Right cardiac atrium (tissue), 5 donors: ENCODE measurements at regions not wholly inside any gene's neighbourhood (a gene's known extent, or its start where the extent isn't known, plus 50 kb on each side); places are given as distances from the start of the nearest gene placed in this dataset.

Experiments
- ATAC-seq, 2 donors: fragments of 200-7000 bp; cut with Tn5 transposase; one replicate each; pipeline versions ENCODE4 v1.8.0 to v1.9.1; 2020; ENCODE audit warnings: moderate library complexity in 2 of 2, mild to moderate bottlenecking in 1 of 2
- DNase-seq, 3 donors: peaks; one replicate each; pipeline ENCODE4 v3.0.0-alpha.2; 2020
- H3K27ac ChIP-seq: one replicate; pipeline ENCODE4 v1.5.1; 2013; ENCODE audit warnings: mild to moderate bottlenecking, low read length, control low read depth, moderate library complexity
- H3K27me3 ChIP-seq: one replicate; pipeline ENCODE4 v1.6.1; 2013; ENCODE audit not compliant: control insufficient read depth, insufficient read depth
- H3K4me1 ChIP-seq: one replicate; pipeline ENCODE4 v1.6.1; 2013; ENCODE audit warnings: low read length; ENCODE audit not compliant: control insufficient read depth, insufficient read depth
- H3K4me3 ChIP-seq: one replicate; pipeline ENCODE4 v1.5.1; 2013; ENCODE audit warnings: low read length, control low read depth
- H3K9me3 ChIP-seq: one replicate; pipeline ENCODE4 v1.6.1; 2013; ENCODE audit warnings: low read length; ENCODE audit not compliant: control insufficient read depth
- WGBS: extraction: QIAGEN DNeasy Blood & Tissue Kit; methylation state at CpG from one replicate; pipeline ENCODE4 v1.1.7; 2013; 5-methylcytosine and 5-hydroxymethylcytosine counted together
- intact Hi-C, 4 donors: fragments of 100-400 bp; cut with DNase I; formaldehyde crosslinking; loops; one replicate each; pipeline versions ENCODE4 v1.11.0 to v1.14.0; 2022 to 2023
- donor health status: healthy with polysubstance abuse.
- donor health status: DM: no; HTN: yes; CAD: no.
- donor health status: DM: no; HTN: no; CAD: no.
- donor health status: DM: no; HTN: yes; CAD: no; lungs with severe emphysema.
- donor health status: DM: yes; HTN: yes; CAD: no.

- intact Hi-C loops, result no loop called here
- no peaks in the 10 kb centered on the region for H3K27me3 ChIP-seq
- ATAC-seq (no peak), DNase-seq (no peak)
- 3% methylated on average over 10 of the region's 10 CpGs for WGBS
- H3K9me3 ChIP-seq, result no peaks in the 10 kb centered on the region
- H3K4me1 ChIP-seq, result peaks cover 3% of the 10 kb centered on the region
- H3K27ac ChIP-seq, result no peak overlapping the region
- peak overlapping the region; percentile 30 for H3K4me3 ChIP-seq
Observed at GRCh38 chr11:43556612-43557375, 123.7 kb upstream of the HSD17B12 start.

GRCh38 chr11:43557553-43558110 lies 122.9 kb upstream of the HSD17B12 start:
- H3K4me3 ChIP-seq, result no peak overlapping the region
- H3K4me1 ChIP-seq, result peaks cover 3% of the 10 kb centered on the region
- 2% methylated on average over 13 of the region's 13 CpGs for WGBS
- no peak overlapping the region for H3K27ac ChIP-seq
- ATAC-seq (peak; percentile 25 to 37), DNase-seq (no peak)
- intact Hi-C loops, result no loop called here
- H3K27me3 ChIP-seq, result no peaks in the 10 kb centered on the region
- no peaks in the 10 kb centered on the region for H3K9me3 ChIP-seq

- no peak for ATAC-seq
- peaks cover 3% of the 10 kb centered on the region for H3K4me1 ChIP-seq
- no peak for DNase-seq
- no peak overlapping the region for H3K27ac ChIP-seq
- H3K9me3 ChIP-seq, result no peaks in the 10 kb centered on the region
- no peak overlapping the region for H3K4me3 ChIP-seq
- H3K27me3 ChIP-seq, result peaks cover under 1% of the 10 kb centered on the region
- intact Hi-C loops, result no loop called here
- whole genome bisulfite sequencing, result 7% methylated on average over 5 of the region's 5 CpGs
Observed at GRCh38 chr11:43558146-43558545, 122.4 kb upstream of the HSD17B12 start.

GRCh38 chr11:43558556-43559127 lies 121.9 kb upstream of the HSD17B12 start:
- Histone ChIP-seq H3K9me3 (no peaks in the 10 kb centered on the region), H3K27ac (no peak overlapping the region), H3K27me3 (peaks cover 2% of the 10 kb centered on the region), H3K4me1 (peaks cover 3% of the 10 kb centered on the region), H3K4me3 (no peak overlapping the region)
- no peak for DNase-seq
- WGBS, result 15% methylated on average over 8 of the region's 8 CpGs
- intact Hi-C loops, result no loop called here
- ATAC-seq, result no peak

GRCh38 chr11:43561832-43562231 lies 118.7 kb upstream of the HSD17B12 start:
- 68% methylated on average over 3 of the region's 3 CpGs for WGBS
- DNase-seq (no peak), ATAC-seq (no peak)
- Histone ChIP-seq H3K27me3 (peaks cover 2% of the 10 kb centered on the region), H3K9me3 (no peaks in the 10 kb centered on the region), H3K4me1 (peaks cover 3% of the 10 kb centered on the region), H3K27ac (no peak overlapping the region), H3K4me3 (no peak overlapping the region)
- intact Hi-C loops, result no loop called here

GRCh38 chr11:43567396-43567975 lies 113.1 kb upstream of the HSD17B12 start:
- no peak for DNase-seq
- Histone ChIP-seq H3K4me3 (no peak overlapping the region), H3K4me1 (no peaks in the 10 kb centered on the region), H3K9me3 (no peaks in the 10 kb centered on the region), H3K27me3 (peaks cover 2% of the 10 kb centered on the region), H3K27ac (no peak overlapping the region)
- 17% methylated on average over 5 of the region's 5 CpGs for WGBS
- ATAC-seq, result peak; percentile 33 to 41
- intact Hi-C loops, result no loop called here

- peaks cover 2% of the 10 kb centered on the region for H3K4me1 ChIP-seq
- ATAC-seq (no peak), DNase-seq (no peak)
- 12% methylated on average over 6 of the region's 6 CpGs for WGBS
- H3K27ac ChIP-seq, result no peak overlapping the region
- H3K27me3 ChIP-seq, result no peaks in the 10 kb centered on the region
- intact Hi-C loops, result loop anchor here in 1 of 4 donors (10.0 kb wide), 1 partner anchor 272 kb away; no protein-coding TSS in a partner anchor
- H3K4me3 ChIP-seq, result no peak overlapping the region
- H3K9me3 ChIP-seq, result no peaks in the 10 kb centered on the region
Observed at GRCh38 chr11:43573233-43573632, 107.3 kb upstream of the HSD17B12 start.

- ATAC-seq (peak; percentile 64 to 75), DNase-seq (no peak)
- no peak overlapping the region for H3K4me3 ChIP-seq
- H3K27me3 ChIP-seq, result no peaks in the 10 kb centered on the region
- intact Hi-C loops, result loop anchor here in 1 of 4 donors (10.0 kb wide), 1 partner anchor 271 kb away; no protein-coding TSS in a partner anchor
- peaks cover 2% of the 10 kb centered on the region for H3K4me1 ChIP-seq
- H3K9me3 ChIP-seq, result no peaks in the 10 kb centered on the region
- peak overlapping the region; percentile 5 for H3K27ac ChIP-seq
- WGBS, result 32% methylated on average over 5 of the region's 5 CpGs
Observed at GRCh38 chr11:43573873-43574272, 106.7 kb upstream of the HSD17B12 start.

GRCh38 chr11:43574411-43574810 lies 106.1 kb upstream of the HSD17B12 start:
- H3K9me3 ChIP-seq, result no peaks in the 10 kb centered on the region
- no peak overlapping the region for H3K4me3 ChIP-seq
- no peaks in the 10 kb centered on the region for H3K27me3 ChIP-seq
- 5% methylated on average over 1 of the region's 1 CpG for WGBS
- DNase-seq (no peak), ATAC-seq (no peak)
- intact Hi-C loops, result loop anchor here in 1 of 4 donors (10.0 kb wide), 1 partner anchor 270 kb away; no protein-coding TSS in a partner anchor
- H3K4me1 ChIP-seq, result peaks cover 2% of the 10 kb centered on the region
- peak overlapping the region; percentile 5 for H3K27ac ChIP-seq

- H3K27me3 ChIP-seq, result no peaks in the 10 kb centered on the region
- intact Hi-C loops, result loop anchor here in 1 of 4 donors (10.0 kb wide), 1 partner anchor 270 kb away; no protein-coding TSS in a partner anchor
- H3K4me3 ChIP-seq, result peak overlapping the region; percentile 1
- peak; percentile 32 to 63 (median 61) for DNase-seq
- H3K9me3 ChIP-seq, result no peaks in the 10 kb centered on the region
- H3K4me1 ChIP-seq, result peaks cover 5% of the 10 kb centered on the region
- H3K27ac ChIP-seq, result no peak overlapping the region
- ATAC-seq, result peak; percentile 57 to 75
- WGBS, result under 1% methylated on average over 50 of the region's 50 CpGs
Observed at GRCh38 chr11:43574949-43575912, 105.3 kb upstream of the HSD17B12 start.
